ENCODE measurements at regions not wholly inside any gene's neighbourhood (a gene's known extent, or its start where the extent isn't known, plus 50 kb on each side); places are given as distances from the start of the nearest gene placed in this dataset.

DNA sequence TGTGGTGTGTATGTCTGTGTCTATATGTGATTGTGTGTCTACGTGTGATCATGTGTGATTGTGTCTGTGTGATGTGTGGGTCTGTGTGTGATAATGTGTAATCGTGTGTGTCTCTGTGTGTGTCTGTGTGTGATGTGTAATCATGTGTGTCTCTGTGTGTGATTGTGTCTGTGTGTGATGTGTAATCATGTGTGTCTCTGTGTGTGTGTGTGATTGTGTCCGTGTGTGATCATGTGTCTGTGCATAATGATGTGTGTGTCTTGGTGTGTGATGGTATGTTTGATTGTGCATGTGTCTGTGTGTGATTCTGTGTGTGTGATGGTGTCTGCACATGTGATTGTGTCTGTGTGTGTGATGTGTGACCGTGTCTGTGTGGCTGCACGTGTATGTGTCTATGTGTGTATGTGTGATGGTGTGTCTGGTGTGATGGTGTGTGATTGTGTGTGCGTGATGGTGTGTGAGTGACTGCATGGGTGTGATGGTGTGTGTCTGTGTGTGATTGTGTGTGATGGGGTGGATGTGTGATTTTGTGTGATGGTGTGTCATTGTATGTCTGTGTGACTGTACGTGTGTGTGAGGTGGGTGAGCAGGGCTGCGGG lies 78.9 kb downstream of the RTP5 start:
- TF ChIP-seq EZH2phosphoT487 (IDR thresholded peaks at IDR 0.05; ENCODE audit: borderline replicate concordance, low read depth, low read length): no peak
- TF ChIP-seq, protein P1, sequence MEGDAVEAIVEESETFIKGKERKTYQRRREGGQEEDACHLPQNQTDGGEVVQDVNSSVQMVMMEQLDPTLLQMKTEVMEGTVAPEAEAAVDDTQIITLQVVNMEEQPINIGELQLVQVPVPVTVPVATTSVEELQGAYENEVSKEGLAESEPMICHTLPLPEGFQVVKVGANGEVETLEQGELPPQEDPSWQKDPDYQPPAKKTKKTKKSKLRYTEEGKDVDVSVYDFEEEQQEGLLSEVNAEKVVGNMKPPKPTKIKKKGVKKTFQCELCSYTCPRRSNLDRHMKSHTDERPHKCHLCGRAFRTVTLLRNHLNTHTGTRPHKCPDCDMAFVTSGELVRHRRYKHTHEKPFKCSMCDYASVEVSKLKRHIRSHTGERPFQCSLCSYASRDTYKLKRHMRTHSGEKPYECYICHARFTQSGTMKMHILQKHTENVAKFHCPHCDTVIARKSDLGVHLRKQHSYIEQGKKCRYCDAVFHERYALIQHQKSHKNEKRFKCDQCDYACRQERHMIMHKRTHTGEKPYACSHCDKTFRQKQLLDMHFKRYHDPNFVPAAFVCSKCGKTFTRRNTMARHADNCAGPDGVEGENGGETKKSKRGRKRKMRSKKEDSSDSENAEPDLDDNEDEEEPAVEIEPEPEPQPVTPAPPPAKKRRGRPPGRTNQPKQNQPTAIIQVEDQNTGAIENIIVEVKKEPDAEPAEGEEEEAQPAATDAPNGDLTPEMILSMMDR (conservative IDR thresholded peaks at IDR 0.05; ENCODE audit: low read length): no peak
